ENCODE measurements at regions not wholly inside any gene's neighbourhood (a gene's known extent, or its start where the extent isn't known, plus 50 kb on each side); places are given as distances from the start of the nearest gene placed in this dataset.

GRCh38 chr10:22770270-22770669 lies 55.9 kb upstream of the PIP4K2A start:
- TF ChIP-seq CTCF (IDR thresholded peaks at IDR 0.05; ENCODE audit: insufficient read depth, missing control alignments): no peak
- DNase-seq (ENCODE audit: insufficient read length, low spot score) (no peak), FAIRE-seq (no peak)

GRCh38 chr10:22767859-22768258 lies 53.5 kb upstream of the PIP4K2A start:
- DNase-seq (ENCODE audit: insufficient read length, low spot score) (no peak), FAIRE-seq (no peak)
- TF ChIP-seq CTCF (IDR thresholded peaks at IDR 0.05; ENCODE audit: insufficient read depth, missing control alignments): no peak

DNA sequence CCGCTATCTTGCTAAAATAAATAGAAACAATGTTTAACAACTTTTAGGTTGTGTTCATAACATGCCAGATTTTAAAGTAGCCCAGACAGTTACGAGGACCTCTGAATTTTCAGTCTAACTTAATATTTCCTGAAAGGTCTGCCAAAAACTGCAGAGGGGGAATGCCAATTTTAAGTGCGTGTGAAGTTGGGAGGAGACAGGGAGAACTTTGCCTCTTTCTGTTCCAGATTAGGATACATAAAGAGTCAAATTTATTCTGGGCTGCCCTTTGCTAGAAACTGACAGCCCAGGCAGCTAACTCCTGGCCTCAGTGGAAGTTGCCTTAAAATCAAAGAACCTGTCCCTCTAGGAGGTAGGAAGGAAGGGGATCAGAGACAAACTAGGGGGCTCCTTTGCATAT lies 52.3 kb upstream of the PIP4K2A start:
- DNase-seq (ENCODE audit: insufficient read length, low spot score): no peak
- TF ChIP-seq CTCF (IDR thresholded peaks at IDR 0.05; ENCODE audit: insufficient read depth, missing control alignments): no peak
- FAIRE-seq: no peak

GRCh38 chr10:22765660-22766547 lies 51.5 kb upstream of the PIP4K2A start:
- FAIRE-seq: no peak
- DNase-seq (ENCODE audit: insufficient read length, low spot score): no peak
- no peak for TF ChIP-seq CTCF (IDR thresholded peaks at IDR 0.05; ENCODE audit: insufficient read depth, missing control alignments)

GRCh38 chr10:22764639-22765038 lies 50.3 kb upstream of the PIP4K2A start:
- DNase-seq (ENCODE audit: insufficient read length, low spot score) (no peak), FAIRE-seq (no peak)
- no peak for TF ChIP-seq CTCF (IDR thresholded peaks at IDR 0.05; ENCODE audit: insufficient read depth, missing control alignments)

Data from D721Med (cell line).